ENCODE measurements at regions not wholly inside any gene's neighbourhood (a gene's known extent, or its start where the extent isn't known, plus 50 kb on each side); places are given as distances from the start of the nearest gene placed in this dataset.
"Not testable (repeated sequence)": the region's sequence is repeated elsewhere in the genome, so short reads cannot be mapped to it uniquely, and the experiment has no call there.

GRCh38 chr5:58197875-58198274, 262.0 kb downstream of the PLK2 start:
- no peak for DNase-seq

DNA sequence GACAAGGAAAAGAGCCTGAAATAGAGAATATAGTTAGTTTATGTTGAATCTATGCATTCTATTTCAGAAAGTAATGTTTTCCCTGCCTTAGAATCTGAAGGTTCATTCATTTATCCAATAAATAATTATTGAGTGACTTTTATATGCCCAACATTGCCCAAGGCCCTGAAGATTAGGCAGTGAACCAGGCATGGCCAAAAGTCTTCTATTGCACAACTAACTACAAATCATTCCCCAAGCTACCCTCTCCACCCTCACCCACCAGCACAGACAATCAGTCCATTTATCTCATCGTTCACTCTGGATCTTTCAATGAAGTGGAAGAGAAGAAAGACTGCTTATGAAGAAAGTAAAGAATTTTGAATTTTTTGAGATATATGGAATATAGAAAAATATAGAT, 268.4 kb downstream of the PLK2 start:
- no peak for DNase-seq

DNA sequence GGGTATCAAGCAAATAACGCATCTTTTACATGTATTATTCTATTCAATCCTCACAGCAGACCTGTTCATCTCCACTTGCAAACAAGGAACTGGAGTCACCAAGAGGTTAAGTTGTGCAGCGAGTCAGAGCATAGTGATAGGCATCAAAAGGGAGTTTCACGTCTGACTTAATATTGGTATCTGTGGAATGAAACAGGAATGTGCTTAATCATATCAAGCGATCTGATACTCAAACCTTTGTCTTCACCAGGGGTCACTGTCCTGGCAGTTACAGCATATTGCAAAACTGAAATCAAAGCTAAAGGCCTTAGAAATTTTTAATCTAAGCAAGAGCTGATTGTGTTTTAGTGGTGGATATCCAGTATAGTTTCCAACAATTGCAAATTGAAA, 271.6 kb downstream of the PLK2 start:
- no peak for DNase-seq

- no peak for DNase-seq
These were observed 272.2 kb downstream of the PLK2 start for GRCh38 chr5:58187432-58188261.

GRCh38 chr5:58185801-58186200, 274.1 kb downstream of the PLK2 start:
- DNase-seq = no peak

DNA sequence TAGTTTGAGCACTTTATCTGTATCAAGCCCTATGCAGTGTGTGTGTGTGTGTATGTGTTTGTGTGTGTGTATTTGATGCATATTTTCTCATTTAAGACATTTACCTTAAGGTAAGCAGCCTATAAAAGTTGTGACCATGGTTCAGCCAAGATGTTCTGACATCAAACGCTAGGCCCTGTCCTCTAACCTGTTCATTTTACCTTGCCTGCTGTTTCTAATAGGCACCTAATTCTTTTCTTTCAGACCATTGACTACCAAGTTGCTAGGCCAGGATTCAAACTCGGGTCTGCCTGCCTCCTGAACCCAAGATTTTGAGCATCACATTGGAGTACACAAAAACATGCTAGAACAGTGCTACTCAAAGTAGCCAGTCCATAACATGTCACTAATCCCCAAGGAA, 274.5 kb downstream of the PLK2 start:
- DNase-seq = no peak

GRCh38 chr5:58184910-58185309, 275.0 kb downstream of the PLK2 start:
- no peak for DNase-seq

GRCh38 chr5:58183786-58184085, 276.1 kb downstream of the PLK2 start:
- no peak for DNase-seq

GRCh38 chr5:58183078-58183785, 276.7 kb downstream of the PLK2 start:
- no peak for DNase-seq

- no peak for DNase-seq
These were observed 277.5 kb downstream of the PLK2 start for GRCh38 chr5:58182287-58182841.

GRCh38 chr5:58181578-58182286, 278.2 kb downstream of the PLK2 start:
- DNase-seq = no peak

DNA sequence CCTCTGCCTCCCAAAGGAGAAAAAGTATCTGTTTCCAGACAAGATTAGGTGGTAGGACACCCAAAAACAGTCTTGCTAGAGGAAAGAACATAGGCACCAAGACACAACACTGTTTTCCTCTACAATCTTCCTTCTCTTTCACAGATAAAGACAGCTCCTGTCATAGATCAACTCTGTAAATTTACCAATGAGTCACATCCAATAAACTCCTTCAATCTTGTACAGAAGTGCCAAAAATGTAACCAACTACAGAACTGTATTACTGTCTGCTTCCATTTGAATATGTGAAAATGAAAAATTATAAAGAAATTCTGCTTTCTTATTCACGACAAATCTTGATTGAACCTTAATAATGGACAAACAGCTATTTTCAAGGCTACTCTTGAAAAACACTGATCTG, 286.9 kb downstream of the PLK2 start:
- DNase-seq = no peak

- no peak for DNase-seq
These were observed 294.7 kb downstream of the PLK2 start for GRCh38 chr5:58165152-58165551.

DNA sequence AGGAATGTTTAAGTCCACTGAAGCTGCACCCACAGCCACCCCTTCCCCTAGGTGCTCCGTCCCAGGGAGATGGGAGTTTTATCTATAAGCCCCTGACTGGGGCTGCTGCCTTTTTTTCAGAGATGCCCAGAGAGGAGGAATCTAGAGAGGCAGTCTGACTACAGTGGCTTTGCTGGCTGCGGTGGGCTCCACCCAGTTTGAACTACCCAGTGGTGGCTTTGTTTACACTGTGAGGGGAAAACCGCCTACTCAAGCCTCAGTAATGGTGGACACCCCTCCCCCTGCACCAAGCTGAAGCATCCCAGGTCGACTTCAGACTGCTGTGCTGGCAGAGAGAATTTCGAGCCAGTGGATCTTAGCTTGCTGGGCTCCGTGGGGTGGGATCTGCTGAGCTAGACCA, 298.0 kb downstream of the PLK2 start:
- not testable (repeated sequence) for DNase-seq

DNA sequence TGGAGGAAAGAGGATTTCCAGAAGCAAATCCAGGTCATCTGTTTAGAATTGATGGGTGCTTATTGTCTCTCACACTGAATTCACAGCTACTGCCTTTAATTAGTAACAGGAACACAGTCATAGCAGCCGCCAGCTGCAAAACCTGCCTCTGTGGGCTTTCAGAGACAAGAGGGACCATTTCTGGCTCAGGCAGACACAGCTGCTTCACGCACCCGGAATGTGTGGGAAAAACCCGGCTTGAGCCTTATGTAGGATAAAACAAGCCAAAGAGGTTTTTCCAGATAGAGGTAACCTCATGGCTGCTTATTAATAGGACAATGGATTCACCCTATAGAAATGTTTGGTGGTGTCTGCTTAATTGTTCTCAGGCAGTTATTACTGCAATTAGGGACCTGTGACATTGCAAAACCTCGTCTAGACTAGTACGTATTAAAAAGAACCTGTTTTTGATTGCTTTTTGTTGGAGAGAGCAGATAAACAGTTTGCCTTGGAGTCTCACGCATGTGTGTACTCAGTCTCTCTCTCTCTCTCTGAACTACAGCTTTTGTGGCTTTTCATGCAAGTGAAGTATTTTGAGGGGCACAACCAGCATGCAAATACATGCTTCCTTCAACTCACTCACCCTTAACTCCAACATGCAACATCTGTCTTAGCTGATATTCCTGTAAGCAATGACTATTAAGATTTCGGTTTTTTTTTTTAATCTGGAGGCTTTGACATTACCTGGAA, 302.7 kb downstream of the PLK2 start:
- peak in 1 of 2 experiments; percentile 56 for DNase-seq

DNA sequence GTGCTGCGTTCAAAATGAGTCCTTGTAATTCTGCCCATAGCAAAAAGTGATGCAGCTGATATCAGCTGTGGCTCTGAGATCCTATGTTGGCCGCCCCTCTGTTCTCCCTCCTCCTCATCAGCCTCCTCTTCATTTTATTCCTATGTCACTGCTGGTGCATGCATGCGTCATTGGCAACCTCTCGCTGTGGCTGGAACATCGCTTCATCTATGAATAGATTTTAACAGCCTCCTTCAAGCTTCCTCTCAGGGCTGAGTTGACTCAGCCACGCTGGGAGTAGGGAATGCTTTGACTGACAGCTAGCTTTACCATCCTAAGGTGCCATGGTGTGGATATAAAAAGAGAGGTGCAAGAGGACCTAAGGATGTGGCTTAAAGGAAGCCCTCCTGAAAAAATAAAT, 303.5 kb downstream of the PLK2 start:
- peak; percentile 68 to 75 for DNase-seq

DNA sequence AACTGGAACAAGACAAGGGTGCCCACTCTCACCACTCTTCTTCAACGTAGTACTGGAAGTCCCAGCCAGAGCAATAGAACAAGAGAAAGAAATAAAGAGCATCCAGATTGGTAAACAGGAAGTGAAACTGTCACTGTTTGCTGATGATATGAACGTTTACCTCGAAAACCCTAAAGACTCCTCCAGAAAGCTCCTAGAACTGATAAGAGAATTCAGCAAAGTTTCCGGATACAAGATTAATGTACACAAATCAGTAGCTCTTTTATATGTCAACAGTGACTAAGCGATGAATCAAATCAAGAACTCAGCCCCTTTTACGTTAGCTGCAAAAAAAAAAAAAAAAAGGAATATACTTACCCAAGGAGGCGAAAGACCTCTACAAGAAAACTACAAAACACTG, 306.6 kb downstream of the PLK2 start:
- DNase-seq = no peak

- DNase-seq = no peak
These were observed 308.5 kb downstream of the PLK2 start for GRCh38 chr5:58151414-58151813.

DNA sequence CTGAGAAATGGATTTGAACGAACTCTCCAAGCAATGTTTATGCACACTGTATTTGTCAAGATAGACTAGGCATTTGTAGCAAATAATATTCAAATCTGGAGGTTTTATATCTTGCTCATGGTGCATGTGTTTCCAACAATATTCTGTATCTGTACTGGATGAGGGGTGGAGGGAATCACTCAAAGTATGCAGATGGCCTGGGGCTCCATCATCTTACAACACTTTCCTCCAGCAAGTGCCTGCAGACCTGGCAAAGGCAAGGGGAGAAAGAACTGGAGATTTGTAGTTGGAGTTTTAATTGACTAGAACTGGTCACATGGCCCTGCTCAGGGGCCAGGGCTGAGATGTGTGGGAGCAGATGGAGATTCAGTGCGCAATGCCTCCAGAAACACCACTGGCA, 309.0 kb downstream of the PLK2 start:
- DNase-seq = no peak

- DNase-seq = no peak
These were observed 310.1 kb downstream of the PLK2 start for GRCh38 chr5:58149746-58150145.

DNA sequence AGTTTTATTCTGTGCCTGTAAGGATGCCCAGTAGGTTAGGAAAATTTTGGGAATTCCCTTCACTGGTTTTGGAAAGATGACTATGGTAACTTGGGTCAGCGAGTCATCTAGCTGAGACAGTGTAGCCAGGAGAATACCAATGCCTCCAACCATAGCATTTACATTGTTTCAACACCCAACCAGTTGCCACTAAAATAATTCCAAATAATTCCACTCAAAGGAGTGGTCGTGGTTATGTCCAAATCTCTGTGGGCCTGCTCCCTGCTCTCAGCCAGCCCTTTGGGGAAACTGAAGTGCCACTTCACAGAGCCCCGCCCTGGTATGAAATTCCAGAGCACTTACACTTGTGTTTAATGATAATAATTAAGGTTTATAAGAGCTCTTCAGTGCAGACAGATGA, 310.5 kb downstream of the PLK2 start:
- no peak for DNase-seq

- no peak for DNase-seq
These were observed 311.6 kb downstream of the PLK2 start for GRCh38 chr5:58148254-58148775.
